MM.1S (cell line): ENCODE measurements at regions not wholly inside any gene's neighbourhood (a gene's known extent, or its start where the extent isn't known, plus 50 kb on each side); places are given as distances from the start of the nearest gene placed in this dataset.

ENCODE experiments used
- EZH2 ChIP-seq: fragments of 300-600 bp; sonication (generic); optimal IDR thresholded peaks from 2 replicates; pipeline ENCODE3; 2017; ENCODE audit warnings: low read depth, mild to moderate bottlenecking, antibody characterized with exemption, low read length, mixed read lengths
- TF ChIP-seq, protein P1 (sequence below): fragments of 300-600 bp; sonication (generic); IDR thresholded peaks from 2 replicates; pipeline ENCODE4 v1.5.1; 2016; ENCODE audit warnings: antibody characterized with exemption, low read length, mixed read lengths

DNA sequence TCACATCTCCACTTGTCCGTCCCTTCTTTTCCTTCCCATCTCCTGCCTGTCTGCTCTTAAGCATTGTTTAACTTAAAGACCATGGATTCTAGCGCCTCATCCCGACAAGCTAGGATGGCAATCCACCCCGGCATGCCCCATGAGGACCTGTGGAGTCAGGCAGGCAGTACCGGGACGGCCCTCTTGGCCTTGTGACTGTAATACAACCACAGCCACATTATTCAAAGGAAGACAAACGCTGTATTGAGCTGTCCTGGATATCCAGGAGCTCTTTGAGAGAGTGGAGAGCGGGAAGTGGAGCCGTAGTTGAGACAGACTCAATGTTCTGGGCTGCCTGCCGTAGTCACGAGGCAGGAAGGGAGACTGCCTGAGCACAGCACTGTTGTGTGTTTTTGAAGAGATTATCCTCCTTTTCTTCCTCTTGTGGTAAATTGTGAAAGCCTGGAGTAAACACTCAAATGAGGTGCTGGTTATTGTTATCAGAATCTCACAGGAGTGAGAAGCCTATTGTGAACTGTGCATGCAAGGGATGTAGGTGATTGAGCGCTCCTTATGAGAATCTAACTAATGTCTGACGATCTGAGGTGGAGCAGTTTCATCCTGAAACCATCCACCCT is 929.8 kb upstream of the CNTNAP5 start:
- TF ChIP-seq, protein P1, sequence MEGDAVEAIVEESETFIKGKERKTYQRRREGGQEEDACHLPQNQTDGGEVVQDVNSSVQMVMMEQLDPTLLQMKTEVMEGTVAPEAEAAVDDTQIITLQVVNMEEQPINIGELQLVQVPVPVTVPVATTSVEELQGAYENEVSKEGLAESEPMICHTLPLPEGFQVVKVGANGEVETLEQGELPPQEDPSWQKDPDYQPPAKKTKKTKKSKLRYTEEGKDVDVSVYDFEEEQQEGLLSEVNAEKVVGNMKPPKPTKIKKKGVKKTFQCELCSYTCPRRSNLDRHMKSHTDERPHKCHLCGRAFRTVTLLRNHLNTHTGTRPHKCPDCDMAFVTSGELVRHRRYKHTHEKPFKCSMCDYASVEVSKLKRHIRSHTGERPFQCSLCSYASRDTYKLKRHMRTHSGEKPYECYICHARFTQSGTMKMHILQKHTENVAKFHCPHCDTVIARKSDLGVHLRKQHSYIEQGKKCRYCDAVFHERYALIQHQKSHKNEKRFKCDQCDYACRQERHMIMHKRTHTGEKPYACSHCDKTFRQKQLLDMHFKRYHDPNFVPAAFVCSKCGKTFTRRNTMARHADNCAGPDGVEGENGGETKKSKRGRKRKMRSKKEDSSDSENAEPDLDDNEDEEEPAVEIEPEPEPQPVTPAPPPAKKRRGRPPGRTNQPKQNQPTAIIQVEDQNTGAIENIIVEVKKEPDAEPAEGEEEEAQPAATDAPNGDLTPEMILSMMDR: no peak
- no peak for TF ChIP-seq EZH2
